T1000 (cell line): ENCODE measurements at regions not wholly inside any gene's neighbourhood (a gene's known extent, or its start where the extent isn't known, plus 50 kb on each side); places are given as distances from the start of the nearest gene placed in this dataset.
A peak's percentile ranks its signal among the peaks of the same experiment; 100 is the strongest.
"Not testable (repeated sequence)": the region's sequence is repeated elsewhere in the genome, so short reads cannot be mapped to it uniquely, and the experiment has no call there.

ENCODE experiments used
- DNase-seq: peaks from one replicate; lab custom pipeline; 2025; ENCODE audit warnings: mixed read lengths; lab: John Stamatoyannopoulos, UW

DNA sequence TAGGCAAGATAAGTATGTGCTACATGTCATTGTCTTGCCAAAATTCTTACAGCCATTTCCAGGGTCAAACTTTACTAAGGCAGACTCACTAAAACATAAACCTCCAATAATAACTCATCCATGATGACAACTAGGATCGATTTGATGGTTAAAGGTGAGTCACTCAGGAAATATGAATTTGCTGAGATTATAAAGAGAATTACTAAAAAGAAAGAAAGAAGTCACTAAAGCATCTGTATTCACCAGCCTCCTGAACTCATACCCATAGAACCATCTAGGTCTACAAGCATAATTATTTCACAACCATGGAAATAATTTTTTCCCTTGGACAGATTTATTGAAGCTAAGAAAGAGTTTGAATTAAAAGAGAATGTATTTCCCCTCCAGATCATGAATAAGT is 258.6 kb downstream of the TLE1 start:
- no peak for DNase-seq

DNA sequence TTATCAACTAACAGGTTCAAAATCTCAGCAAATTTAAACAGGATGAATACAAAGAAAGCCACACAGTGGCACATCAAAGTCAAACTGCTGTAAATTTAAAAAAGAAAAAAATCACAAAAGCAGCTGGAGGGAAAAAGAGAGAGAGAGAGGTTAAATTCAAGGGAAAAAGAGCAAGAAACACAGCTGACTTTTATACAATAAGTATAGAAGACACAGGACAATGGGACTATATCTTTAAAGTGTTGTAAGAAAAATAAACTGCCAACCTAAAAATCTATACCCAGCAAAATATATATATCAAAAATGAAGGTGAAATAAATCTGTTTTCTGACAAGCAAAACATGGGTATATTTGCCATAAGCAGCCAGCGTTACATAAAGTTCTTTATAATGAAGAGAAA is 261.5 kb downstream of the TLE1 start:
- no peak for DNase-seq

DNA sequence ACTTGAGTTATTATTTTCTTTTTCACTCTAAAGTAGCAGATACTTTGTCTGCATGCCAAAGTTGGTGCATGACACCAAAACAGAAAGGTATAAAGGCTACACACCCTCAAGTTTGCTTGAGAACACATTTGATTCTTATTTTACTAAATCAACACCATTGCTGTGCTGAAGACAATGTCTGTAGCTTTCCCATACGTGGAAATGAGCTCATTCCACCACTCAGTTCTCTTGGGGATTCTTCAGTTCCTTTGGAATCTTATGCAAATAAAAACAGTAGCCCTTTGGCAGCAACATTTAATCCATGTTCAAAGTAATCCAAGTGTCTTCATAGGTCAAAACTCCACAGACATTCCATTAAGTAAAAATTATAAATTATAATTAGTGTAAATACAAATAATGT is 264.9 kb downstream of the TLE1 start:
- no peak for DNase-seq

DNA sequence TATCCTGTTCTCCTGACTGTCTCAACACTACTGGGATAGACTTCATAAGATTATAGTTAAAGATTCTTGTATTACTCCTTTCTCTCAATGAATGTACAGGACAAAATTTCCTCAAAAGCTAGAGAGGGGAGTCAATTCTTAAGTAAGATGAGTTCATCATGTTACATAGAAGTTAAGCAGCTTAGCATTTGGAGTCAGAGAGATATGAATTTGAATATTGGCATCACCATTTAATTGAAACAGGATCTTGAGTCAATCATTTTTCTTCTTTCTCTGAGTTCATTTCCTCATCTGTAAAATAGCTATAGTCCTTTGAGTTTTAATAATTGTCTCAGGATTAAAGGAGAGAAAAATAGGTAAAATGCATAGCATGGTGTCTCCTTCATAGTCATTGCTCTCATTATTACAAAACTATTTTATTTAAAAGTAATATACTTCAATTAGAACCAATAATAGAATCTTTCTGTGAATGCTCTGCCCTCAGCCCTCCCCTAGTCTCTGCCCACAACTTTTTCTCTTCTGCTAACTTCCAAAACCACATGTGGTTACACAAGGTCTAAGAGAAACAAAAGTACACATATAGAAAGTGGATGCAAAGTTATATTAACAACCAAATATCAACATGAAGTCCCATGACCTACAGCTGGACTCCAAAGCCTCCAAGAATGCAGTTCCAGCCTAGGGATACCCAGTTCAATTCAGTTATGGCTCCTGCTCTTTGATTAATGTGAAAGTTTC is 265.6 kb downstream of the TLE1 start:
- no peak for DNase-seq

DNA sequence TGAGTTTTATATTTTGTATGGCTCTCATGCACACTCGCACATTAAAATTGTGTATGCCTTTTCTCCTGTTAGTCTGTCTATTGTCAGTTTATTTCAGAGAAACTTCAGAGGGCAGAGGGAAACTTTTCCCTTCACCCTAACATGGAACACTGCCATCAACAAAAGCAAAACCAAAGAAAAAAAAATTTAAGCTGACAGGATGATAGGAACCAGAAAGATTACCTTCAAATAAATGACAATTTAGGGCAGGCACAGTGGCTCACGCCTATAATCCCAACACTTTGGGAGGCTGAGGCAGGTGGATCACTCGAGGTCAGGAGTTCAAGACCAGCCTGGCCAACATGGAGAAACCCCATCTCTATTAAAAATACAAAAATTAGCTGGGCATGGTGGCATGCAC is 268.3 kb downstream of the TLE1 start:
- DNase-seq, result not testable (repeated sequence)

DNA sequence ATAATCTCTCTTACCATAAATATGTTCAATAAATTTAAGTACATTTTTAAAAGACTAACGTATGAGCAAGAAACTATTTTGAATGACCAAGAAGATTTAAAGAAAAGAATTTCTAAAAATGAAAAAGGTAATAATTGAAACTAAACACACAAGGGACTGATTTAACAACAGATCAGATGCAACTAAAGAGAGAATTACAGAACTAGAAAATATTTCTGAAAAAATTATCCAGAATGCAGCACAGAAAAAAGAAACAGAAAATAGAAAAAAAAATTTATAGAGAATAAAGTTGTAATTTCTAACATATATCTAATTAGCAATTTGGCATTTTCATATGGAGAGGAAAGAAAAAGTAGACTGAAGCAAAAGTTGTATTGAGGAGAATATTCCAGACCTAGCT is 269.3 kb downstream of the TLE1 start:
- no peak for DNase-seq

DNA sequence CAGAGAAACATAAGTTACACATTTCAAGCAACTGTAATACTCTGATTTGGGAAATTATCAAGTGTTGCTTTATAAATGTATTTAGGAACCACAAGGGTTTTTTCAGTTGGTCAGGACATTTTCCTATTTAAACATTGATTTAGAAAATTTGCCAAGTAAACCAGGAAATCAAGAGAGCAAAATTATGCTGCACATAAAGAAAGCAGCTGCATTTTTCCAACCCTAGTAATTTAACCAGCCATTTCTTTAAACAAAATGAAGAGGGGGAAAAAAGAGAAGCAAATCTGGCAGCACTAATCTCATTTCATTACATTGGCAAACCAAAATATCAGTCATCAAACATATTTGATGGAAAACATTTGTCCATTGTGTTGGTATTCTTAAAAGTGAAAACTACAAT is 271.4 kb downstream of the TLE1 start:
- DNase-seq, result no peak

DNA sequence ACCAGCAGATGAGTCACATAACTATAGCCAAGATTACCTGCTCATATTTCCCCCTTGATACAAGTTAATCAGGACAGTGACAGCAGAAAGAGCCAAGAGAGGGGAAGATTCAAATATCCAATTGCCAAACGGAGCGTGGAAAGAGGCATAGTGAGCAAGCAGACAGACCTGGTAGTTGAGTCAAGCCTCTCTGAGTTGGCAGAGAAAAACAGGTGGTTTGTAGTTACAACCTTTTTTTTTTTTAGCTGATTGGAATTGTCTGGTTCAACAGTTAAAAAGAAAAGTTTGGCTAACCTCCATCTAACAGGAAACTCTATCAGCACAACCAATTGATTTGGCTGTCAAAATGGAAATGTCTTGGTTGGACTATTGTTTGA is 272.1 kb downstream of the TLE1 start:
- no peak for DNase-seq

DNA sequence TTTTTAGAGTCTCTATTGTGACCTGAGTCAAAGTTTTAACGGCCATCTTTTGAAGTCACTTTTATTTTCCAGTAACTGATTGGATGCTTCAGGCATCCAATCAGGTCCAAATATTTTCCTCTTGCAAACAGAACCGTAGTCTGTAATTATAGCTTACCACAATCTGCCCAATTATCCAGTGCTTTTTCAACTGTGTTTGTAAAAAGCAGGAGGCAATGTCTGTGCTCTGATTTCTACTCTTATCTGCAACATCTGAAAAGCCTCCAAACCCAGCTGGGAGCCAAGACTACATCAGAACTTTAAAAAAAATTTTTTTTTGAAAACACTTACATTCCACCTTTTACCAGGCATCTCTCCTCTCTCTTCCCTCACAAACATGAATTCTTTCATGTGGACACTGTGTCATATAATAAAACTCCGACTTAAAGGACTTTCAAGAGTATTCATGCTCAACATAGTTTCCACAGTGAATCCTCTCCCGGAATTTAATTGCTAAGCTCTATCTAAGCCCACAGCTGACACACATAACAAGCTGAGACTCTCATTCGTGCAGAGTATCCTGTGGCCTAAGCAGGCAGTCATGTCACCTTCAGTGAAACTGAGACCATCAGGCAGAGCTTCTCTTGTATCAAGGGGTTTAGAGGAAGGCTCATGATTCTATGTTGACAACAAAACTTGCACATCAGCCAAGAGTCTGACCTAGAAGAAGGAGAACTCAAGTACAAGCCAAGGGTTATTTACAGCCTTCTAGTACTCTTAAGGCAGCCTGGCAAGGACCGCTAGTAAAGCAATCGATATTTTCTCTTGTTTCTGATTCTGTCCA is 272.7 kb downstream of the TLE1 start:
- DNase-seq, result no peak

DNA sequence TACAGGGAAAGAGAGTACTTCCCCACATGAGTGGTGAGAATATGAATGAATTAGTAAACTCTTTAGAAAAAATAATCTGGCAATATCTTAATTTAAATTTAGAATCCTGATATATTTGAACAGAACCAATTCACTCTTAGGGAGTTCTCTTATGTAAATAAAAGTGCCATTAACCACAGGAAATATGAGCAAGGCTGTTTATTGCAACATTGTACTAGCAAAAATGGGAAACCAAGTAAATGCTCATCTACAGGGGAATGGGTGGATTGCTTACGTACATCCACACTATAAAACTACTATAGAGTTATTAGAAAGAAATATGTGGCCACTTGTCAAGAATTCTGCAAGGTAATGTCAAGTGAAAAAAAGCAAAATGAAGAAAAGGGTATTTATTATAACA is 274.5 kb downstream of the TLE1 start:
- DNase-seq, result no peak

DNA sequence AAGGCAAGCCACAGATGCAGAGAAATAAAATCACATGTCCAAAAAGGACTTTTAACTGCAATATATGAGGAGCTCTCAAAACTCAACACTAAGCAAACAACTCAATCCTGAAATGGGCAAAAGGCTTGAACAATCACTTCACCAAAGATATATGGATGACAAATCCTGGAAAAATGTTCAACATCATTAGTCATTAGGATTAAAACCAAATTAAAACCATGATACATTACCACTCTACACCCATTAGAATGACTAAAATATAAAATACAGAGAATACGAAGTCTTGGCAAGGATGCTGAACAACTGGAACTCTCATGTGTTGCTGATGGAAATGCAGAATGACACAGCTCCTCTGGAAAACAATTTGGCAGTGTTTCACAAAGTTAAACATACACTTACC is 277.4 kb downstream of the TLE1 start:
- DNase-seq, result no peak

DNA sequence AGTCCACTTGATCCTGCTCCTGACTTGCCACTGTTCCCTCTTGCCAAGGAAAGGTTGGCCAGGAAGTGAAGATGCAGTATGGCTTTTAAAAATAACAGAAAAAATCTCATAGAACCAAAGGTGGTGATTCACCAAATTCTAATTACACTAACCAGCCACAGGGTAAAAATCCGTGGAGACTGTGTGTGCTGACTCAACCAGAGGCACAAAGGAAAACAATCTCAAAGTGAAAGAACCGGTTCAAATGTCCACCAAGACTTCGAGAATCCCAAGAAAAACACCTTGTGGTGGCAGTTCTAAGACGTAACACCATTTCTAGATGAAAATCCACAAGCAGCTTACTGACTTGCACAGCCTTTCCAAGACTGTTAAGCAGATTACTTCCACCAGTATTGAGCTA is 279.1 kb downstream of the TLE1 start:
- peak; percentile 19 for DNase-seq

DNA sequence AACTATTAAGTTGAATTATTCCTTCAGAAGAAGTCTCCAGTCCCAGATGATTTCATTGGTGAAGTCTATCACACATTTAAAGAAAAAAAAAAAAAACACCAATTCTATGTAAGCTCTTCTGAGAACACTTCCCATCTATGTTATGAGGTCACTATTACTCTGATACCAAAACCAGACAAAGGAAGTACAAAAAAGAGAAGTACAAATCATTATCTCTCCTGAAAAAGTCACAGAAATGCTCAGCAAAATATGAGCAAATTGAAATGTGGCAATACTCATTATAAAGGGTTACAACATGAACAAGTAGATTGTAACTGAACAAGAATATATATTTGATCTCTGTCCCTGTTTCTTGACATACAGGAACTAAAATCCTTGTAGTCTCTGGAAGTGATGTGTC is 280.4 kb downstream of the TLE1 start:
- no peak for DNase-seq

DNA sequence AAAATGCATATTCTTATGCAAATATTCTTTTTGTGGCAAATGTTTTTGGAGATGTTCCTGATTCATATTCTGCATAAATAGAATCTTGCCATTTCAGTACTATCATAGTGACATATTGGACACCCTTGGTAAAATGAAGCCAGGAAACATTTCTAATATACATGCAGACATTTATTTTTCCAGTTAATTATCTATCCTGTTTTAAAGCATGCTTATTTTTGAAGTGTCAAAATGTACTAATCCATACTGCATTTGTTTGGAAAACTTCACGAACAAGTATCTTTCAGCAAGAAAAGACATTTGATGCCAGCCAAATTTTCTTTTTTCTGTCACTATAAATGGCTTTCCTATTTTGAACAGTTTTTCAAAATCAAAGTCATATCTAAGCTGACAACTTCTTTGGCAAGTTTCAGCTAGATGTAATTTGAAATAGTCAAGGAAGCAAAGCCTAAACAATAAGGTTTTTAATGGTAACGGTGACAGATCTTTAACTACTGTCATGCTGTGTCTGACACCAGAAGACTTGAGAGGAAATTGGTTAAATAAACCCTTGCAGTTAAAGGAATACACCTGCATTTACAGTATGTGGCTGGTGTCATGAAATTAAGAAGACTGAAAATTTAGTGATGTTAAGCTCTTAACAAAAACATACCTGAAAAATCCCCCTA is 284.3 kb downstream of the TLE1 start:
- no peak for DNase-seq

DNA sequence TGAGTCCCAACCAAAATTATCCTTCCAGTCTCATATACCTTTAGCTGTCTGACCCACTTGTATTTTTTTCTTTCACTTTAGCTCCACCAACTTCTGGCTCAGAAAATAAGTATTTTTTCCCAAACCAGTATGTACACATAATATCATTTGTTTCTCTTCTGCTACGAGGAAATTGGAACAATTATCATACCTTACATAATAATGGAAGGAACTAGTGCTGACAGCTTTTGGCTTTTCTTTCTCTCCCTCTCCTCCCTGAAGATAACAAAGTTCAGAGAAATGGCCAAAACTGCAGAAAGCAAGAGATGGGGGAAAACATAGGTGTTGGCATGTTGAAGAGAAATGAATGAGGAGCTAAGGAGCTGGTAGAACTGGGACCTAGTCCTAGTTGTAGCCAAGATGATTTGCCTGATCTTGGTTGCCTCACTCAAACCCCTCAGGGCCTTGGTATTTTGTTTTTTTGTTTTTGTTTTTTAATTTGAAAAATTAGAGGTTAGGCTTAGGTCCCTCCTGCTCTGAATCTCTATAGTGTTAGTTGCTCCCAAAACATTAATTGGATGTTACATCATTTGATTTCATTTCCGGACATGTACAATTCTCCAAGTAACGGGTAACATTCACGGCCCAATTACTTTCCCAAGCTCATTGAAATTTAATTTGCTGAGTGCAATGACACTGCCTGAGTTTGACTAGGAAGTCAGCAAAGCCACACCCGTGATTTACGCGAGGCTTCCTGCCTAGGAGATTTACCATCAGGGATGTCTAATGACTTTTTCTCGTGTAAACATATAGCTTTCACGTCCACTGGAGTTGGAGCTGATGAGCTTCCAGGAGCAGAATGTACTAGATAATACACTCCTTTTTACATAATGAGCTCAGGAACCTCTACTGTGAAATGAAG is 291.6 kb downstream of the TLE1 start:
- no peak for DNase-seq

DNA sequence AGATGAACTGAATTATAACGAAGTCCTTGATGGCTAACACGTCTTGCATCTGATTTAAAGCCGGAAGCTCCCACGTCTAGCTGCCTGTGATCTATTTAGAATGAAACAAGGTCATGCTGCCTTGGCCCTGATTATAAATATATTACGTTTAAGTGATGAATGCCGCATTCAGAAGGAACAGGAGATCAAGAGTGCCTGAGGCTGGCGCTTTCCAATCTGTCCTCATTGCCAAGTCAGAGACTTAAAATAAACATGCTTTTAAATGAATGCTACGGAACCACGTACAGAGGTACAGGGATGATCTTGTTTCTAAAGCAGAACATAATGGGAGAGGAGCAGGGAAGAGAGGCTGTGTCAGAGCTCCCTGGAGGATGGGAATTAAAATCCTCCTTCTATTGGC is 292.8 kb downstream of the TLE1 start:
- no peak for DNase-seq

DNA sequence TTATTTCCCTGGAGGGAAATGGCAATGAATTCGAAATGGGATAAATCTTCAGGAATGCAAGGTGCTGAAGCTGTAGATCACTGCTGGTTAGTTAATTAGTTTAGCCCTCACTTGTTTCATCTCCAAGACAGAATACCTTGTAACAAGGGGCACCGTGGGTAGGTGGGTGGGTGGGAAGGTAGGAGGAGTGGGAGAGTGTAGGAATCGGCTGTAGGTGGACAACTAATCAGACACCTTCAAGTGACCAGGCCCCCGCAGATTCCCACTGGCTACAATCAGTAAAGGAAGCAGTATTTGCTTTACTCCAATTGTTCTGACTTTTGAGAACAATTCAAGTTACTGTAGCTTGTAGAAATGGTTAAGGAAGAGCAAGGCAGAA is 293.7 kb downstream of the TLE1 start:
- DNase-seq, result no peak

DNA sequence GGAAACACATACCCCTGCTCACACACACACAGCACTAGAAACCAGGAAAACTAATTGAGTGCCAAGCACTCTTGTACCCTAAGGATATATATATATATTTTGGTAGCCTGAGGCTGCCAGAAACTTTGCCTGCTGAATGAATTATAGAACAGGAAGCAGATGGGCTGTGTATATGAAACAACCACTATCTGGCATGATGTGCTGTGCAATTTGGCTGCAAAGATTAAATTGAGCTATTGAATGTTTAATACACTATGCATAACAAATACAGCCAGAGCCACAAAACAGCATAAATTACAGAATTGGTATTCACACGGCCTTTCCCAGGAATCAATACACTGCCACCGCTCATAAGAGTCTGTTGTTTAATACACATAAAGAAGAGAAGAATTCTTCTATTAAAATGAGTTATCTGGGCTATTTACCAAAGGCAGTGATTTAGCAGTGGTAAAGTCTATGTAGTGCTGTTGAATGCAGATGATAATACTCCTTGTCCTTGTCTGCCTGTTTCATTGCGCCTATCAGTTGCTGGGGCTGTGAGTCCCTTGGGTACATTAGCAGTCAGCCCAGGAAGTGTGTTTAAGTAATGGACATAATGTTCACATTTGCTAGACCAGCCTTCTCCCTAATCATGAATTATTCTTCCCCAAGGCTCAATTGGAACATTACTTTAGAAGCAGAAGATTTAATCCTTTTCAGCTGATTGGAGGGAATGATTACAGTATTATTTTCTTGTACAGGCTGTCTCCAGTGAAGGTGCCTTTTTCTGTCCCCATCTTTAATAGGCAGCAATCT is 294.3 kb downstream of the TLE1 start:
- no peak for DNase-seq

DNA sequence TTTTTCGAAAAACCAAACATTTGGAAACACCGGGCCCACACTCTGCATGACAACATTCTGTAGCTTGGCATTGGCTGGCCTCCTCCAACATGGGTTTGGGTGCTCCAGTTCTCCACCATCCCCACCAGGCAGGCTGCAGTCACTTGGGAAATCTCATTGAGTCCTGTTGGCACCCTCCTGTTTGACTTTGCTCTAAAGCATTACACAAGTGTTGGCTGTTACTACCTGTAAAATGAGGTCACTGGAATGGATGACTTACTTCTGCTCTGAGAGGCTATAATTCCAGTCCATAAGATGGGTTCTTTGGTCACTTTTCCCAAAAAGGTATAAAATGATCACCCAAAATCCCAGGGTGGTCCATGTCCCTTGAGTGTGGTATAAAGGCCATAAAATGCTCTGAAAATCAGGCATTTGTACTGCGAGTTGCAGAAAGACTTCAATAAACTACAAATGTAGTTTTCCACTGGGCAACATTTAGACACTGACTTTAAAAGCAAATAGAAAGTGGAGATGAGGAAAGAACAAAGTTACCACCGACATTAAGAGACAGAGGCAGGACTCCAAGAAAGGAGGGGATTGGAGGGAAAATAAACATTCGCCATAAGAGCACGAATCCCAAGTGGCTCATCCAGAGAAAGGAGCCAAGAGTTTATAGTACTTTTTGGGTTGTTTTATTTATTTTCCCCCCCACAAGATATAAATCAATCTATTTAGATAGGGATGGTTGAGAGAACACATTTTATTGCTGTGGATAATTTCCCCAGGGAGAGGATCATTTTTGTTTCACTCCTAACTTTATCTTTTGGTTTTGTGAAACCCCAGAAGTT is 295.1 kb downstream of the TLE1 start:
- no peak for DNase-seq

DNA sequence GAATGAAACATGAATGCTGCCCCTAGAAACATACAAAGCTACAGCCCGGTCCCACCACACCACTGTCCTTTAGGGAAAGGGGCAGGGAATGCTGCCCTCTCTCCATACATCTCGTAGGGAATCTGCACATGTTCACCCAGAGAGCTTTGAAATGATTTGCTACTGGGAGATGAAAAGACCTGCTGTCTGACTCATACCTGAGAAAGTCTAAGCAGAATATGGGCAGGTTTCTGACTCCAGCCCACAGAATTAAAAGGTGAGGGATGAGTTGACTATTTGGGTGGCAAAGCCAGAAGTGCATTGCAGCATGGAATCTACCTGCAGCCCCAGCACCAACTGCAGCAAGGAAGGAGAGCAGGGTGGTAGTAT is 297.9 kb downstream of the TLE1 start:
- no peak for DNase-seq
